DMS153 (cell line): ENCODE measurements at regions not wholly inside any gene's neighbourhood (a gene's known extent, or its start where the extent isn't known, plus 50 kb on each side); places are given as distances from the start of the nearest gene placed in this dataset.

Experiments used
- DNase-seq: peaks from one replicate; lab custom pipeline; 2025; lab: John Stamatoyannopoulos, UW

DNA sequence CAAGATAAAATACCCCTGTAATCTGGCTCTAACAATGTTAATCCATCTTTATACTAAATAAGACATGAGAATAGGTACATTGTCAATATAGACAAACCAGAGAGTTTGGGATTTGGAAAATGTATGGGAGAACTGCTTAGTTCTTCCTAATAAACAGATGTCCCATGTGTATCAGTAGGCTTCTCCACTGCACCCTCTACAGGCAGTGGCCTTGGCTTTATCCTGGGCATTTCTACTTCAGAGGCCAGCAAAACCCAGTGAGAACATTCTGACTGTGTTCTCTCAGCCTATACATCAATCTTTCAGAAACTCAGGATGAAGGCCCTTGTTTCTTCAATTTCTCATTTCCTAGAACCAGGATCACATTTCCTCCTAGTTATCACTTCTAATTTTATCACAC lies 1167.5 kb upstream of the ACVR2A start:
- no peak for DNase-seq

DNA sequence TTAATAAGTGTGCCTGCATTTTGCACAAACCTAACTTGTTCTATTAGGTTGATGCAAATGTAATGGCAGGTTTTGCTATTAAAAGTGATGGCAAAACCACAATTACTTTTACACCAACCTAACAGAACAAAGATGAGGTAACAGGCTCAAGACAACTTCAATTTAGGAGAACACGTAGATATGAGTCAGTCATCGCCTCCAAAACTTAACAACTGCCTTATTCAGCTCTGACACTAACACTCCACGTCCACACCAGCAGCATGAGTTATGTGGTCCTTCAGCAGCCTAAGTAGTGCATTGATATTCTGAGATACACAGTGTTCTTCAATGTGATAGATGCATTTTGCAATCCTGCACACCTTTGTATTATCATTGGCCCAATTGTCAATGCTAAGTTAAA lies 1175.1 kb upstream of the ACVR2A start:
- DNase-seq = no peak

DNA sequence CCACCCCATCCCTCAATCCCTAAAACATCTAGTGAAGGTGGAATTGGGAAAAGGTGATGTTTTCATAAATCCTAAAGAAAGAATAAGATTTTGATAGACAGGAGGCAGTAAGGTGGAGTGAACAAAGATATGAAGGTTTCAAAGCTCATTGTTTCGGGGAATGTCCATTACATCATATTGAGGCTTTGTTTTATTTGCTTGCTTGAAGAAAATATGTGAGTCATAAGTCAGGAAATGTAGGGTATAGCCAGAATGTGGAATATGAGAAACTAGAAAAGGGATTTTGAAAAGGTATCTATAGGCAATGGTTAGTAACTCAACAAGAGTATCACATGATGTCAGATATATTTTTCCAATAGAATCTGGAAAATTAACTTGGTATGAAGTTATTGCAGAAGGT lies 1178.5 kb upstream of the ACVR2A start:
- DNase-seq = no peak

DNA sequence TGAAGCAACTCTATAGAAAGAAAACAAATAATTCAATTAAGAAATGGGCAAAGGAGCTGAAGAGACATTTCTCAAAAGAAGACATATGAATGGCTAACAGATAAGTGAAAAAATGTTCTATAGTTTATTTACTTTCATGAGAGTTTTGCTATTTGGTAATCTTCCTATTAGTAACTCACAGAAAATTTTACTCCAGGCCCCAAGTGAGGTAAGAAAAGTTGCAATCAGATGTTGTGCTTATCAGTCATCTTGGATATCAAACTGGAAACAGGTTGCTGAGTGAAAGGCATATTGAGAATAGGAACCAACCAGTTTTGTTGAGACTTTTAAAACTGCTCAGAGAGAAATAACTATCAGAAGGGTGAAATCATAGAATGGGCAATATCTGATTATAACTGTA lies 1179.0 kb upstream of the ACVR2A start:
- DNase-seq = no peak

DNA sequence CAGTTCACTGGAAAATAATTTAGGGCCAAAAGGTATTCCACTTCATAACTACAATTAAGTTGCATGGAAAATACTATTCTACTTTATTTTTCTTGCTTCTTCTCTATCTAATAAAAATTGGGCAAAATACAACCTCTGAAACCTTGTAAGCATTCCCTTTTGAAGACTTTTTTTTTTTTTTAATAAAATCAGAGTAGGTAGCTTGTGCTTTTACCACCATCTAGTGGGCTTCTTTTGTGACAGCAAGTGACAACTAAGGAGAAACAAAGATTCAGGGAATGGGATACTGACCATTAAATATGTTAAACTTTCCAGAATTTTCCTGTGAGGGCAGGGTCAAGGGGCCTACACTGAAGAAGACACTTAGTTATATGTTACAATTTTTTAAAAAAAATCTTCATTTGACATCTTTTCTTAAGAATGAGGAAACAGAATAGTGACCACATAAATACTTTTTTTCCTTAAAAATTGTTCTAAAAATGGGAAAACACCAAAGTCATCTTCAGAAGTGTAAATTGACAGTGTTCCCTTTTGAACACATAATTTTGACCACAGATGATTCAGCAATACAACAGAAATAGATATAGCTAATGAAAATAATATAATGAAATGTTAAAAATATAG lies 1183.2 kb upstream of the ACVR2A start:
- peak; percentile 8 for DNase-seq

DNA sequence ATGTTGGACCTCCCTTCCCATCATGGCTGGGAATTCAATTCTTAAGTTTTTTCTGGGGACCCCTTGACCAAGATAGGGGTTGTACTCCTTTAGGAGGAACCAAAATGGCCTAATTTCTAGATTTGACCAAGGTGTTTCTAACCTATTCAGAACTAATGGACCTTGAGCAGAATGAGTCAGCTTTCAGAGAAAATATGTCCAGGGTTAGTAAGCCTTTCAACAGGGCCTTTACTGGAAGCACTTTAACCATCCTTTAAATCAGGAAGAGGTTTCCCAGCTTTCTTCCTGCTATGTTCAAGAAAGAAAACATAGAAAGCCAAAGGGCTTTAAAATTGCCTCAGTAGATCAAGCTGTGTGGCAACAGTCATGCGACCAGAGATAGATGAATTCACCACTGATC lies 1184.9 kb upstream of the ACVR2A start:
- DNase-seq = no peak

DNA sequence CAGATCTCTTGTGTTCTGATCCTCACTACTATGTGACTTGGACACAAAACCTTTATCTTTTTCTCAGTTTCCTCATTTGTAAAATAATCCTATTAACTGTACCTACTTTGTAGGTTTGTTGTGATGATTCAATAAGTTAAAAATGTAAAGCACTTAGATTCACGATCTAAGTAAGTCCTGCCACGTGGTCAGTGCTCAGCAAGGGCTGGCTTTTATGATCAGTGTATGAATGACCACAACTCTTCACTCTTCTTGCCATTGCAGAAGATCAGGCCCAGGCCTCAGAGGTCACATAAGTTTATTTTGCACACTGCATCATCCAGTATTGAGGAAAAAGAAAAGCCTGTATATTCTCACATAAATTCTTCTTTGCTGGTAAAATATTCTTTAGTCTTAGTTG lies 1192.5 kb upstream of the ACVR2A start:
- DNase-seq = no peak

DNA sequence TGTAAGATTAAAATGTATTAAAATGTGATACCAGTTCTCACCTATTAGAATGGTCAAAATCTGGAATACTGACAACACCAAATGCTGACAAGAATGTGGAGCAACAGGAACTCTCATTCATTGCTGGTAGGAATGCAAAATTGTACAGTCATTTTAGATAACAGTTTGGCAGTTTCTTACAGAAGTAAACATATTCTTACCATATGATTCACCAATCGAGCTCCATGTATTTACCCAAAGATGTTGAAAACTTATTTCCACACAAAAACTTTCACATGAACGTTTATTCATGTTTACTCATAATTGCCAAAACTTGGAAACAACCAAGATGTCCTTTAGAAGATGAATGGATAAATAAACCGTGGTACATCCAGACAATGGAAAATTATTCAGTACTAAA lies 1193.5 kb upstream of the ACVR2A start:
- DNase-seq = no peak

DNA sequence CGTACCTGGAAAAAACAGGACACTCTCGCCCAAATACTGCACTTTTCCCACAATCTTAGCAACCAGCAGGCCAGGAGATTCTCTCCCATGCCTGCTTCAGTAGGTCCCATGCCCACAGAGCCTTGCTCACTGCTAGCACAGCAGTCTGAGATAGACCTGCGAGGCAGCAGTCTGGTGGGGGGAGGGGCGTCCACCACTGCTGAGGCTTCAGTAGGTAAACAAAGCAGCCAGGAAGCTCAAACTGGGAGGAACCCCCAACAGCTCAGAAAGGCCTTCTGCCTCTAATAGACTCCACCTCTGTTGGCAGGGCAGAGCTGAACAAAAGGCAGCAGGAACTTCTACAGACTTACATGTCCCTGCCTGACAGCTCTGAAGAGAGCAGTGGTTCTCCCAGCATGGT lies 1202.8 kb upstream of the ACVR2A start:
- peak; percentile 62 for DNase-seq

DNA sequence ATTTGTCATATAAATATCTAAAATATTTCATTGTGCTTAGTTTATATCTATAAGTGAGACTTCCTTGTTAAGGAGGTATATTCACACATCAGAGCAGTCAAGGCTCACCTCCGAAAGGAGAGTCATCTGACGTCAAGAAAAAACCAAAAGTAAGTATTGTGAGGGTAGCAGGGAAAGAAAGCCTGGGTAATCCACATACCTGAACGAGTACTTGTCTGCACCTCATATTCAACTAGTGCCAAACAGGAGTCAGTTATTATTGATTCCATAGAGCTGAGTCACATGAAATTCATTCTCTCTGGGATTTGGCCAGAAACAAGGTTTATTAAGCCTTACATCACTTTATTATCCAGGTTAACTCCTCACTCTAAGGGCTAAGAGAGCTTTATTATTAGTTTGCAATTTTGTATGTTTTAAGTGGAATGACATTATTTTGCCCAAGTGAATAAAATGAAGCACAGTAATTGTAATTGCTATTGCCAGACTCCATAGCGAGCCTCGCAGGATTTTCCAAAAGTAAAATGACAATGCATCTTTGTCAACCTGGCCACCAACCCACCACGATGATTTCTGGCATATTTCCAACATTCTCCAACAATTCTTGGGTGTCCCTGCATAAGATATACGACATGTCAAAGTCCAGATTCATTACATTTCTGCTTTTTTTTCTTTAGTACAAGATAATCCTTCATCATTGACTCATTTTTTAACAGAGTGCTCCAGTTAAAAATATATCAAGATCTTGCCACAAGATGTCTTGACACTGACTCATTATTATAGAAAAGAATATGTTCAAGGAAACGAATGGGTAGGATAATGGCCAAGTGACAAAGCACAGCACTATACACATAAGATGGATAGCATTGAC lies 1210.4 kb upstream of the ACVR2A start:
- DNase-seq = no peak

DNA sequence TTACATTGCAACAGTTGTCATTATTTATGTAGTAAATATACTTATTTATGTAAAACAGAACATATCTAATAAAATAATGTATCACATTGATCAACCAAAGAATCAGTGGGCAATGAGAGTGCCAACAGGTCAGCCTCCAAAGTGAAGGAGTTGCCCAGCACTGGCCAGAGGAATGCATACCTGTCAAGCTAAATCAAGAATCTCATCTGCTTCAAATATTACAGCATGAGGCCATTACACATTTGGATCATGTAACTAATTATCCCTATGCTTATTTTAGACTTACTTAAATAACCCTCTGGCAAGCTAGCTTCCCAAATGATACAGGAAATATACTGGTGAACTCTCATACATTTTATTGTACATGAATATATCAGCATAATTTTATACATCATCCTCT lies 1211.7 kb upstream of the ACVR2A start:
- no peak for DNase-seq

DNA sequence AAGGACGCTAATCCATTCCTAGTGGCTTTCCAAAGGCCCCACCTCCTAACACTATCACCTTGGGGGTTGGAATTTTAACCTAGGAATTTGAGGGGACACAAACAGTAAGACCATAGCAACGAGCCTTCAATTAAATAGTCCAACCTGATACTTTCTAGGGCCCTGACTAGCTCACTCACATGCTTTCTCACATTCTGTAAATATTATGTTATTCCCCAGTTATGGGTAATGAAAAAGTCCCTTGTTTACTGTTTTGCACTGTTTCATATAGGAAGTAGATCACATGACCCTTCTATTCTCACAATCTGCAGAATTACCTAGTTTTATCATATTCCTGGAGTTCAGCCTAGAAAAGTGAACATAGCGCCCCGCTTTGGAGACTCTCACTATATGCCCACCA lies 1212.1 kb upstream of the ACVR2A start:
- DNase-seq = no peak

DNA sequence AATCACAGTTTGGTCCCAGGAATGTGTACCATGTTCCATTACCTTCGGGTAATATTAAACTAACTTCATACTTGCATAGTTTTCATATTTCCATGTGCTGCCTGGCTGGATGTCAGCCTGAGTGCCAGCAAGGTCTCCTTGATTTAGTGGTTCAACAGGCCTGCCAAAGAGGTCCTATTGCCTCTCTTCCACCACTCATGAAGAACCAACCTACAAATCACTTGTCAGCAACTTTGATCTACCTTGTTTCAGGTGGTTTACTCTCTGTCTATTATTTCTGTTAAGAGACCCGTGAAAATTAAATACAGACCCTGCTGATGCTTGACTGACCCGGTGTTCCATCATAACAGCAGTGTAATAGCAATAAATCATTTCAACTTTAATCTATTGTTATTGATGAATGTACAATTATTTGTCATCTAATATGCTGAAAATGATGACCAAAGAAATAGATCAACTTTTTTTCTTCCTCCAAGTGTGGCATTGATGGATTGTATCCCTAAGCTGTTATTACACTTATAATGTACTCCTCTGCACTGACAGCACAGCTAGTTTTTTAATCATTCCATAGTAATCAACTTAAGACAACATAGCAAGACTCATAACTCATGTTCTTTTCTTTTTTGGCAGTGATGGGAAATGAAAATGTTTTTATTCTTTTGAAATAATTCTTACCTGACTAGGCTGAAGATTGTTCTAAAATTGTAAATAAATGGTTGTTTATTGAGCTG lies 1220.2 kb upstream of the ACVR2A start:
- DNase-seq = no peak

DNA sequence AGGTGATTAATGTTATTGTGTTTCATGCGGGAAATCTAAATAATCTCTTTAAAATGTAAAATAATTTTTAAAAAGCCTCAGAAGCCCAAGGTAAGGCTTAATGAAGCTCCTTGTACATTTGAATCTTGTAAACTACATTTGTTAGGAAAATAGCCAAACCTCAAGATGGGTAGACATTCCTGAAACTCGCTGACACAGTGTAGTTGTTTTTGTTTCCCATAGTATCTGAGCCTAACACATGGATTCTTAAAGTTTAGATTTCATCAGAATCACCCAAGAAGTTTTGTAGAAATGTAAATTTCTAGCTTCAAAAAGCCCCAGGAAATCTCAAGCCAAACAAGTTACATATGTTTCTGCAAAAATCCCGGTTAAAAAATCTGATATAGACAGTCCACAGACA lies 1221.1 kb upstream of the ACVR2A start:
- no peak for DNase-seq

DNA sequence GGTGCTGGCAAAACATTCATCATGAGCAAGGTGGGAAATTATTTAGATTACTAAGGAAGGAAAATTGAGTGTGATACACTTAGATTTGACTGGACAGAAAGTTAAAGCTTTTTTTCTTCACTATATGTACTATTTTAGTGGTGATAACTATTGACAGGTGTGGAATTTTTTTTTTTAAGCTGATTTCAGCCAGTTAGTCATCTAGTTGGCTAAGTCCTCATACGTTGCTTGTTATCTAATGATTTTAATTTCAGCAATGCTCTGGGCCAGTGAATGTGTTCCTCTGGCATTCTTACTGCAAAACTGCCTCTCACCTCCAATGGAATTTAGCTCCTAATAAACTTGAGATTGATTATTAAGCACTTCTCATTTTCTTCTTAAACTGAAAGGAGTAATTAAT lies 1223.2 kb upstream of the ACVR2A start:
- no peak for DNase-seq

DNA sequence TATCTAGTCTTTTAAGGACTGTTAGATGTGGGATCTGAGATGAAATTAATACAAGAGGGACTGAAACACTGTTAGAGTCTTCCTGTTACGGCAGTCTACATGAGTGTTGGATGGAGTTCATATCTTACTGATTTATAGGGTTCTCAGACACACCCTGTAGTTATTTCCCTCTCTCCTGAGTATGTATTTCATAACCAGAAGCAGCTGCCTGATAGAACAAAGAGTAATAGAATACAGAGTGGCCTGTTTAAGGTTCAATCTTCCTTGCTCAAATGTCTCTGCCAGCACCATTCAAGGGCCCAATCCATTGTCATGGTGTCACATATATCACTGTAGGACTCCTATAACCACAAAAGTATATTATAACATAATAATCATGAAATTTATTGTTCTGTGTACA lies 1229.1 kb upstream of the ACVR2A start:
- DNase-seq = peak; percentile 70

DNA sequence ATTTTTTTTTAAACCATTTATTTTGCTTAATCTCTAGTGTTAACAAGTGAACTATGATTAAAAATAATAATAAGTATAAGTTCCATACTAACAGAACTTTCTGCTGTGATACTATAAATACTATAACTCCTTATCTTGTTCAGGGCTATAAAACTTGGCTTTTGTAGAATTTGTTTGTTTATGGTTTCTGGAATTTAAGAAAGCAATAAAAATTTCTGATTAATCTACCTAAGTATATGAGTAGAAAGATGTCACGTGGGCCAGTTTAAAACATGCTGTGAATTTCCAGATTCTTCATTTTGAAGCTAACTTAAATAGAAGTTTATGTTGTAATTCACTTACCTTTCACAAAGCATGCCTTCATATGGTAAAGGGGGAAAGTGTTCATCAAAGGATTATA lies 1236.3 kb upstream of the ACVR2A start:
- DNase-seq = no peak

DNA sequence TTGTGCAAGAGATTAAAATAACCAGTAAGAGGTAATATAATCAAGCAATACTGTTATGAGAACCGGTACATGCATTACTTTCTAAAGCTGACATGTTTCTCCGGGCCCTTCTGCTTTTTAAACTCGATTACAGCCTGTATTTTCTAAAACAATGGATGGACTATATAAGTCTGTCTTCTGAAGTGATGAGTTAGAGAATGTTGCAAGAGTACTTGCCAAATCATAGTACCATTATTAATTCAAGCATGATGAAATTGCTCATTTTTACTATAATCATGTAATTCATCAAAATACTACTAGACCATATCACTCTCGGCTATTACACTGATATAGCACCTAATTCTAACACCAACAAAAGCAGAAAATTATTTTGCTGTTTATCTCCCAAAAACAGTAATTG lies 1240.3 kb upstream of the ACVR2A start:
- DNase-seq = no peak

DNA sequence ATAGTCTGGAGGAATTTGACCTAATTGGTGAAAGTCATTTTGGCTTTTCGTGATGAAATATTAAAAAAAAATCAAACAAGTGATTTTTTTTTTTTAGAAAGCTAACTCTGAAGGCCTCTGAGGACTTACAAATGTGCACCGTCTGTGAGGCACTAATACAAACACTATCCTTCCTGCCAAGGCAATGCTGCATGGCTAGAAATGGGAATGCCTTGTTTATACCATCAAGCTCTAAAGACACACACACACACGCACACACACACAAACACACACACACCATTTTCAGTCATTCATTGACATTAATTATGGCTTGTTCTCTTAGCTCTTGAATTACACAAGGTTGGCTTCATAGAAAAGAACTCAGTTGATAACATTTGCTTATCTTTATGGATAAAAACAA lies 1242.0 kb upstream of the ACVR2A start:
- DNase-seq = no peak

DNA sequence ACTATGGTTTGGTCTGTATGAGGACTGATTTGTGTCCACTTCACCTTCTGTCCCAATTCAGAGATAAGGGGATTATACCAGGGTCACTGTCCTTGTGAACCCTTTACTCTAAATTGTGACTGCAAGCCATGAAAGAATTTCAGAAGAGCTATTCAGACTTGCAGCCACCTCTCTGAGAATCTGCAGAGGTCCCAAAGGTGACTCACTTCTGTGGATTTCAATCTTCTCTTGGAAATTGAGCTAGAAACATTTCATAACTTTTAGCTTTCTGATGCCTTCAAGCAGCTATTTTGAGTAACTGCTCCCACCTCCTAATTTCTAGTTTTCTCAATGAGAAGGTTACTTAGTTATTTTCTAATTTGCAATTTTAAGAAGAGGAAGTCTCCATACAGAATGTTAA lies 1242.4 kb upstream of the ACVR2A start:
- DNase-seq = no peak

DNA sequence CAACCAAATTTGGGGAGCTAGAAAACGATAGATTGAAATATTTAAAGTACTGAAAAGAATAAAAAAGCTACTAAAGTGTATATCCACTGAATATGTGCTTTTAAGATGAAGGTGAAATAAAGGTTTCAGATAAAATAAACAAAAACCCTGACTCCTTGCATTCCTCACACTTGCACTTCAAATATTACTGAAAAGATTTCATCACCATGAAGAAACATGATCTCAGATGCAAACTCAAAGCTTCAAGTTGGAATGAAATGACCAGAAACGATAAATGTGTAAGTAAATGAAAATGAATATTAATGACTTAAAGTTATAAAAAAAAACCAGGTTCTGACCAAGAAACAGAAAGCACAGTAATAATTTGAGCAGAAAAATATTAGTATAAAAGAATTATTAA lies 1246.0 kb upstream of the ACVR2A start:
- DNase-seq = no peak

DNA sequence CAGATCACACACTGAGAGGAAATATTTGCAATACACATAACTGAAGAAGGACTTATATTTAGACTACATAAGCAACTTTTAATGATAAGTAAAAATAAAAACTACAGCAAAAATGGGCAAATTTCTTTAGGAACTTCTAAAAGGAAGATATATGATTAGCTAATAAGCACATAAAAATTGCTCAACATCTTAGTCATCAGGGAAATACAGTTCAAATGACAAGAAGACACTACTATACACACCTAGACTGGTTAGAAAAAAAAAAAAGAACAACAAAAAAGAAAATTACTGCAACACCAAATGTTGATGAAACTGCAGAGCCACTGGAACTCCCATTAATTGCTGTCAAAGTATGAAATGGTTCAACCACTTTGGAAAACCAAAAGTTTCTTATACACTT lies 1247.5 kb upstream of the ACVR2A start:
- DNase-seq = no peak

DNA sequence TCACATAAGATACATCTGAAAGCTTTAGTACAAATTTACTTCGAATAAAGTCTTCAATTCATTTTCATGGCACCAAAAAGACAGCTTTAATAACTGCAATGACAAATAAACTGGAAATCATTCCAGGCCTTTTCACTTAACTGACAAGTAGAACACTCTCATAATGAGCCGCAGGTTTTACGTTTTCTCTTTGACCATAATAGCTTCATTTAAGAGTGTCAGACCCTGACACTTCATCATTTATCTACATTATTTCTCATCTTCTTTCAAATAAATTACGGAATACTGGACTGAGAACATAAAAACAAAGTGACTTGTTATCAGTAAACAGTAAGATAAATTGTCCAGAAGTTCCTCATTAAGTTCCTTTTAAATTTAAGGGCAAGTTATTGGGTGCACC lies 1252.9 kb upstream of the ACVR2A start:
- DNase-seq = no peak
